ENCODE measurements at regions not wholly inside any gene's neighbourhood (a gene's known extent, or its start where the extent isn't known, plus 50 kb on each side); places are given as distances from the start of the nearest gene placed in this dataset.

- TF ChIP-seq, protein P1, sequence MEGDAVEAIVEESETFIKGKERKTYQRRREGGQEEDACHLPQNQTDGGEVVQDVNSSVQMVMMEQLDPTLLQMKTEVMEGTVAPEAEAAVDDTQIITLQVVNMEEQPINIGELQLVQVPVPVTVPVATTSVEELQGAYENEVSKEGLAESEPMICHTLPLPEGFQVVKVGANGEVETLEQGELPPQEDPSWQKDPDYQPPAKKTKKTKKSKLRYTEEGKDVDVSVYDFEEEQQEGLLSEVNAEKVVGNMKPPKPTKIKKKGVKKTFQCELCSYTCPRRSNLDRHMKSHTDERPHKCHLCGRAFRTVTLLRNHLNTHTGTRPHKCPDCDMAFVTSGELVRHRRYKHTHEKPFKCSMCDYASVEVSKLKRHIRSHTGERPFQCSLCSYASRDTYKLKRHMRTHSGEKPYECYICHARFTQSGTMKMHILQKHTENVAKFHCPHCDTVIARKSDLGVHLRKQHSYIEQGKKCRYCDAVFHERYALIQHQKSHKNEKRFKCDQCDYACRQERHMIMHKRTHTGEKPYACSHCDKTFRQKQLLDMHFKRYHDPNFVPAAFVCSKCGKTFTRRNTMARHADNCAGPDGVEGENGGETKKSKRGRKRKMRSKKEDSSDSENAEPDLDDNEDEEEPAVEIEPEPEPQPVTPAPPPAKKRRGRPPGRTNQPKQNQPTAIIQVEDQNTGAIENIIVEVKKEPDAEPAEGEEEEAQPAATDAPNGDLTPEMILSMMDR (conservative IDR thresholded peaks at IDR 0.05; ENCODE audit: low read depth, low read length), result no peak
- DNase-seq (ENCODE audit: low read depth), result peak; percentile 60
- H3K4me3 ChIP-seq (ENCODE audit: low read depth, low read length), result no peak overlapping the region
Observed at GRCh38 chr7:50962962-50963374, 180.3 kb upstream of the GRB10 start.

GRCh38 chr7:50962281-50962883 is 179.7 kb upstream of the GRB10 start:
- no peak overlapping the region for H3K4me3 ChIP-seq (ENCODE audit: low read depth, low read length)
- DNase-seq (ENCODE audit: low read depth), result no peak
- TF ChIP-seq, protein P1 (conservative IDR thresholded peaks at IDR 0.05; ENCODE audit: low read depth, low read length), result no peak

DNA sequence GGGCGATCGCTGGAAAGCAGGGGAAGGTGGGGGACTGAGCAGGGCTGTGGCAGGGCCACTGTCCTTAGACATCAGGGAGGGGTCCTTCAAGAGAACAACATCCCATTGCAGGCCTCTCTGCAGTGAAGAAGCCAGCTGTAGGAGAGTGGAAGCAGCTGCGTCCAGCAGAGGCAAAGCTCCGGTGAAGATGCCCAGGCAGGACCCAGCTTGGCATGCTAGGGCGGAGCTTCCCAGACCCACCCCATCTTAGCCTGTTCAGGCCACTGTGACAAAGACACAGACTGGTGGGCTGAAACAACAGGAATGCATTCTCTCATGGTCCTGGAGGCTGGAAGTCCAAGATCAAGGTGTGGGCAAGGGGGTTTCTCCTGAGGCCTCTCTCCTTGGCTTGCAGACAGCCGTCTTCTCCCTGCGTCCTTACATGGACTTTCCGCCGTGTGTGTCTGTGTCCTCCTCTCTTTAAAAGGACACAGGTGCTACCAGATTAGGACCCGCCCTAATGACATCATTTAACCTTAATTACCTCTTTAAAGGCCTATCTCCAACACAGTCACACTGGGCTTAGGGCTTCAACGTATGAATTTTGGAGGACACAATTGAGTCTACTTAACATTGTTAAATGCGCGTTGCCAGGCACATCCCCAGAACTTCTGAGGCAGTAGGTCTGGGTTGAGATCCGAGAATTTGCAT is 178.1 kb upstream of the GRB10 start:
- DNase-seq (ENCODE audit: low read depth), result no peak
- TF ChIP-seq, protein P1 (conservative IDR thresholded peaks at IDR 0.05; ENCODE audit: low read depth, low read length), result no peak
- H3K4me3 ChIP-seq (ENCODE audit: low read depth, low read length), result no peak overlapping the region

DNA sequence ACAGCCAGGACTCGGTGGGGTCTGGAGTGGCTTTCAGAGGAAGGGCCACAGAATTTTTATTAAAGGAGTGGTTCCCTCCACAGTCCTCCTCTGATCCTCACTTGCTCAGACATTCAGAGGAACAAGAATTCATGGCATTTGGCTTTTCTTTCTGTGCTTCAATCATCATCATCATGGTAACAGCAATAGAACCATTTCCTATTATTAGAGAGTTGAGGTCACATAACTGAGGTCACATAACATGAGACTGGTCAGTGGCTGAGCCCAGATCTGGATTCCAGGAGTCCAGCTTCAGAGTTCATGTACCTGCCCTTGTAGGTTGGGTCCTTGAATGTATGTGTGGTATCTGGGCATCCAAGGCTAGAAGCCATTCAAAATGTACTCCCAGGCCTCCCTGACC is 177.3 kb upstream of the GRB10 start:
- no peak overlapping the region for H3K4me3 ChIP-seq (ENCODE audit: low read depth, low read length)
- TF ChIP-seq, protein P1 (conservative IDR thresholded peaks at IDR 0.05; ENCODE audit: low read depth, low read length), result no peak
- DNase-seq (ENCODE audit: low read depth), result no peak

DNA sequence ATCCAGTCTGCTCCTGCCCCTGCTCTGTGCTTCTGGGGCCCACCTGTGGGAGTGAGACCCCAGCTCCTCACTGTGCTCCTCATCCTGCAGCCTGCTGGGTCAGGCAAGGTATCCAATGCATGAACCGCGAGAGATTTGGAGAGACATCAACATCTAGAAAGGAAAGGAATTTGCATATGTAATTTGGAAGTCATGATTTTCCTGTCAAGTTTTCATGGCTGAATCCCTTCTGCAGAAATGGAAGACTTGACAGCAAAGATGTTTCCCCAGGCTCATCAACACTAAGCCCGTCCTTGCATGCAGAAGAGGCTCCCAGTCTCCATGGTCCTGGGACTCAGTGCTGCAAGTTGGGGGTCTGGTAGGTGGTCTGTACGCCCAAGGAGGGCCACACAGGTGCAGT is 176.9 kb upstream of the GRB10 start:
- no peak for DNase-seq (ENCODE audit: low read depth)
- TF ChIP-seq, protein P1 (conservative IDR thresholded peaks at IDR 0.05; ENCODE audit: low read depth, low read length), result no peak
- H3K4me3 ChIP-seq (ENCODE audit: low read depth, low read length), result no peak overlapping the region

- no peak overlapping the region for H3K4me3 ChIP-seq (ENCODE audit: low read depth, low read length)
- TF ChIP-seq, protein P1 (conservative IDR thresholded peaks at IDR 0.05; ENCODE audit: low read depth, low read length), result no peak
Observed at GRCh38 chr7:50957855-50958254, 175.2 kb upstream of the GRB10 start.

GRCh38 chr7:50957431-50957830 is 174.7 kb upstream of the GRB10 start:
- TF ChIP-seq, protein P1 (conservative IDR thresholded peaks at IDR 0.05; ENCODE audit: low read depth, low read length), result no peak
- DNase-seq (ENCODE audit: low read depth), result no peak
- no peak overlapping the region for H3K4me3 ChIP-seq (ENCODE audit: low read depth, low read length)

More at GRCh38 chr7:50957855-50958254, 175.2 kb upstream of the GRB10 start:
- no peak for DNase-seq (ENCODE audit: low read depth)

All from choroid plexus epithelial cell (primary cell).